ENCODE measurements at regions not wholly inside any gene's neighbourhood (a gene's known extent, or its start where the extent isn't known, plus 50 kb on each side); places are given as distances from the start of the nearest gene placed in this dataset.

DNA sequence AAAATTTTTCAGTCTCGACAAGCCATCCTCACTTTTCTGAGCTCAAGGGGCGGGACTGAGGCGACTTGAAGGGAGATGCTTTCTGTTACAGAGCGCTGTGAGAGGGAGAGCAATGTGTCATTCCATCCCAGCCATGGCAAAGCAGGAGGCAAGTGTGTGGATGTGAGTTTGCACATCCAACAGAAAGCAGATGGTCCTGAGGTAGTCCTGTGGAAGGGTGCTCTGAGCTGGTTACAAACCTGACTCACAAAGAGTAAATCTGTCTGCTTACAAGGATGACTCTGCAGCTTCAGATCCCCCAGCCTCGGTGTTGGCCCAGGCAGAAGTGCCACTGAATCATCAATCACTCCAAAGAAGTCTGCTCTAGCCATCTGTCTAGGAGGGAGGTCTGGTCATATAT, 482.0 kb upstream of the DCC start (continued):
- TF ChIP-seq, protein P1, sequence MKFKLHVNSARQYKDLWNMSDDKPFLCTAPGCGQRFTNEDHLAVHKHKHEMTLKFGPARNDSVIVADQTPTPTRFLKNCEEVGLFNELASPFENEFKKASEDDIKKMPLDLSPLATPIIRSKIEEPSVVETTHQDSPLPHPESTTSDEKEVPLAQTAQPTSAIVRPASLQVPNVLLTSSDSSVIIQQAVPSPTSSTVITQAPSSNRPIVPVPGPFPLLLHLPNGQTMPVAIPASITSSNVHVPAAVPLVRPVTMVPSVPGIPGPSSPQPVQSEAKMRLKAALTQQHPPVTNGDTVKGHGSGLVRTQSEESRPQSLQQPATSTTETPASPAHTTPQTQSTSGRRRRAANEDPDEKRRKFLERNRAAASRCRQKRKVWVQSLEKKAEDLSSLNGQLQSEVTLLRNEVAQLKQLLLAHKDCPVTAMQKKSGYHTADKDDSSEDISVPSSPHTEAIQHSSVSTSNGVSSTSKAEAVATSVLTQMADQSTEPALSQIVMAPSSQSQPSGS (IDR thresholded peaks at IDR 0.05; ENCODE audit: low read length), result no peak
- no peak for TF ChIP-seq BACH1 (IDR thresholded peaks at IDR 0.05; ENCODE audit: low read length)
